ENCODE measurements at regions not wholly inside any gene's neighbourhood (a gene's known extent, or its start where the extent isn't known, plus 50 kb on each side); places are given as distances from the start of the nearest gene placed in this dataset.

GRCh38 chr7:13117592-13117991 is 430.2 kb downstream of the ARL4A start:
- TF ChIP-seq, protein P1, sequence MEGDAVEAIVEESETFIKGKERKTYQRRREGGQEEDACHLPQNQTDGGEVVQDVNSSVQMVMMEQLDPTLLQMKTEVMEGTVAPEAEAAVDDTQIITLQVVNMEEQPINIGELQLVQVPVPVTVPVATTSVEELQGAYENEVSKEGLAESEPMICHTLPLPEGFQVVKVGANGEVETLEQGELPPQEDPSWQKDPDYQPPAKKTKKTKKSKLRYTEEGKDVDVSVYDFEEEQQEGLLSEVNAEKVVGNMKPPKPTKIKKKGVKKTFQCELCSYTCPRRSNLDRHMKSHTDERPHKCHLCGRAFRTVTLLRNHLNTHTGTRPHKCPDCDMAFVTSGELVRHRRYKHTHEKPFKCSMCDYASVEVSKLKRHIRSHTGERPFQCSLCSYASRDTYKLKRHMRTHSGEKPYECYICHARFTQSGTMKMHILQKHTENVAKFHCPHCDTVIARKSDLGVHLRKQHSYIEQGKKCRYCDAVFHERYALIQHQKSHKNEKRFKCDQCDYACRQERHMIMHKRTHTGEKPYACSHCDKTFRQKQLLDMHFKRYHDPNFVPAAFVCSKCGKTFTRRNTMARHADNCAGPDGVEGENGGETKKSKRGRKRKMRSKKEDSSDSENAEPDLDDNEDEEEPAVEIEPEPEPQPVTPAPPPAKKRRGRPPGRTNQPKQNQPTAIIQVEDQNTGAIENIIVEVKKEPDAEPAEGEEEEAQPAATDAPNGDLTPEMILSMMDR (conservative IDR thresholded peaks at IDR 0.05), result no peak
- no peak for TF ChIP-seq EZH2 (IDR thresholded peaks at IDR 0.05; ENCODE audit: low read depth)

Data from PC-9 (cell line).